GM12878 (cell line): ENCODE measurements at regions not wholly inside any gene's neighbourhood (a gene's known extent, or its start where the extent isn't known, plus 50 kb on each side); places are given as distances from the start of the nearest gene placed in this dataset.

Experiments used
- ATAC-seq: fragments of 200-7000 bp; cut with Tn5 transposase; 3 replicates; pipeline ENCODE4 v1.9.1; 2020; ENCODE audit warnings: mild to moderate bottlenecking, moderate library complexity
- BruUV-seq: library from RNA; stranded (reverse); fragments of 400-500 nt; replicated peaks from 2 replicates; lab custom pipeline; 2021; lab: Mats Ljungman, UMichigan
- CTCF ChIA-PET: fragments of 300-600 bp; sonication (Branson Sonifier 250); formaldehyde crosslinking; extraction: SDS; loops from one replicate; lab custom pipeline; 2021; ENCODE audit warnings: inconsistent platforms; lab: Yijun Ruan, JAX
- POLR2A ChIA-PET: fragments of 350-600 bp; formaldehyde crosslinking; extraction: SDS; loops from one replicate; lab custom pipeline; 2021; ENCODE audit warnings: inconsistent platforms; lab: Charles Lee
- RAD21 ChIA-PET: fragments of 300-600 bp; sonication (Branson Sonifier 250); formaldehyde crosslinking; loops from one replicate; lab custom pipeline; 2023; ENCODE audit warnings: antibody characterized with exemption; ENCODE audit not compliant: unreplicated experiment; lab: Charles Lee
- SMC1A ChIA-PET: fragments of 300-600 bp; sonication (Branson Sonifier 250); formaldehyde crosslinking; loops from one replicate; lab custom pipeline; 2023; ENCODE audit not compliant: unreplicated experiment, uncharacterized antibody; lab: Charles Lee
- DNase-seq: peaks from one replicate; pipeline ENCODE4 v3.0.0-alpha.2; 2011; ENCODE audit warnings: low read depth, low spot score
- FAIRE-seq: peaks from 3 replicates; lab custom pipeline; 2011; peaks lifted over from hg19 to GRCh38; lab: Jason Lieb, UNC
- H2AFZ ChIP-seq: 2 replicates; pipeline ENCODE4 v1.6.0; 2011; ENCODE audit warnings: low read depth, low read length, control low read depth; ENCODE audit not compliant: control insufficient read depth
- H3K27ac ChIP-seq: 2 replicates; pipeline ENCODE4 v1.5.1; 2011; ENCODE audit warnings: control low read depth; ENCODE audit not compliant: control insufficient read depth, insufficient read depth
- H3K27me3 ChIP-seq, 2 experiments: replicated peaks in 1 of 2; 2 replicates each; pipeline versions ENCODE4 v1.6.0 to v1.6.1; 2011; ENCODE audit warnings: low read length in 1 of 2; ENCODE audit not compliant: control insufficient read depth in 2 of 2, insufficient read depth in 2 of 2
- H3K36me3 ChIP-seq, 2 experiments: 2 replicates each; pipeline ENCODE4 v1.5.1; 2011; ENCODE audit warnings: low read length in 1 of 2; ENCODE audit not compliant: control insufficient read depth in 2 of 2, insufficient read depth in 2 of 2
- H3K4me1 ChIP-seq: 2 replicates; pipeline ENCODE4 v1.6.1; 2011; ENCODE audit warnings: mild to moderate bottlenecking, low read length, moderate library complexity, mixed read lengths; ENCODE audit not compliant: control insufficient read depth, insufficient read depth
- H3K4me2 ChIP-seq: 2 replicates; pipeline ENCODE4 v1.6.0; 2011; ENCODE audit warnings: control low read depth; ENCODE audit not compliant: control insufficient read depth, insufficient read depth
- H3K4me3 ChIP-seq: fragments of 200-600 bp; sonication (generic); 2 replicates; pipeline ENCODE4 v1.5.1; 2016
- H3K79me2 ChIP-seq: 2 replicates; pipeline ENCODE4 v1.6.0; 2011; ENCODE audit warnings: low read length; ENCODE audit not compliant: control insufficient read depth, insufficient read depth
- H3K9ac ChIP-seq: 2 replicates; pipeline ENCODE4 v1.8.0; 2011; ENCODE audit warnings: low read length, control low read depth, mixed read lengths; ENCODE audit not compliant: control insufficient read depth, insufficient read depth
- H3K9me3 ChIP-seq: replicated peaks from 3 replicates; pipeline ENCODE4 v1.5.1; 2011; ENCODE audit warnings: mild to moderate bottlenecking, low read length; ENCODE audit not compliant: control insufficient read depth, insufficient read depth
- H4K20me1 ChIP-seq: 2 replicates; pipeline ENCODE4 v1.6.0; 2011; ENCODE audit not compliant: control insufficient read depth, insufficient read depth
- CREM ChIP-seq: IDR thresholded peaks from 2 replicates; pipeline ENCODE4 v1.6.1; 2014; ENCODE audit warnings: antibody characterized with exemption, low read depth
- HDAC2 ChIP-seq: fragments of 200-600 bp; sonication (generic); IDR thresholded peaks from 2 replicates; pipeline ENCODE4 v1.6.1; 2017
- HDGF ChIP-seq: fragments of 450-650 bp; IDR thresholded peaks from 2 replicates; pipeline ENCODE4 v1.6.1; 2016; ENCODE audit warnings: antibody characterized with exemption
- PAX8 ChIP-seq: fragments of 450-650 bp; IDR thresholded peaks from 2 replicates; pipeline ENCODE4 v1.6.1; 2017; ENCODE audit warnings: mild to moderate bottlenecking, moderate library complexity
- RELA ChIP-seq: fragments of 450-650 bp; IDR thresholded peaks from 2 replicates; pipeline ENCODE4 v1.8.0; 2014; ENCODE audit warnings: borderline replicate concordance; ENCODE audit not compliant: partially characterized antibody
- ZNF274 ChIP-seq: IDR thresholded peaks from one replicate; pipeline ENCODE4 v1.8.0; 2011; ENCODE audit not compliant: insufficient read length, insufficient read depth
- ZZZ3 ChIP-seq: IDR thresholded peaks from 2 replicates; pipeline ENCODE4 v1.6.1; 2011; ENCODE audit warnings: low read depth; ENCODE audit not compliant: control insufficient read depth, insufficient read length
- WGBS: methylation state at CpG from one replicate; pipeline ENCODE4 v1.1.6; 2016; ENCODE audit warnings: low lambda C conversion rate; ENCODE audit not compliant: insufficient replicate concordance, insufficient coverage; ENCODE audit errors: missing lambda C conversion rate; 5-methylcytosine and 5-hydroxymethylcytosine counted together
- in situ Hi-C: fragments of 300-500 bp; cut with MboI; formaldehyde crosslinking; loops from 9 replicates; pipeline ENCODE4 v1.14.3; 2018; ENCODE audit warnings: mixed read lengths
- intact Hi-C: fragments of 100-400 bp; cut with micrococcal nuclease; formaldehyde crosslinking; loops from one replicate; pipeline ENCODE4 v1.14.2; 2022; ENCODE audit not compliant: unreplicated experiment
- TF ChIP-seq, protein P1 (sequence below): fragments of 450-650 bp; IDR thresholded peaks from 2 replicates; pipeline ENCODE4 v1.6.1; 2017; ENCODE audit warnings: mild to moderate bottlenecking, moderate library complexity
- TF ChIP-seq, protein P2 (sequence below): fragments of 450-650 bp; IDR thresholded peaks from 2 replicates; pipeline ENCODE4 v1.6.1; 2017; ENCODE audit warnings: borderline replicate concordance
- TF ChIP-seq, protein P3 (sequence below): IDR thresholded peaks from 2 replicates; pipeline ENCODE4 v1.6.1; 2012; ENCODE audit warnings: low read depth, low read length, improper control_type of control experiment
- TF ChIP-seq, protein P4 (sequence below): fragments of 150-350 bp; IDR thresholded peaks from 2 replicates; pipeline ENCODE4 v1.6.1; 2014; ENCODE audit warnings: mild to moderate bottlenecking, low read depth, low read length
- TF ChIP-seq, protein P5 (sequence below): IDR thresholded peaks from 2 replicates; pipeline ENCODE4 v1.6.1; 2011; ENCODE audit warnings: low read depth, low read length, improper control_type of control experiment, borderline replicate concordance

DNA sequence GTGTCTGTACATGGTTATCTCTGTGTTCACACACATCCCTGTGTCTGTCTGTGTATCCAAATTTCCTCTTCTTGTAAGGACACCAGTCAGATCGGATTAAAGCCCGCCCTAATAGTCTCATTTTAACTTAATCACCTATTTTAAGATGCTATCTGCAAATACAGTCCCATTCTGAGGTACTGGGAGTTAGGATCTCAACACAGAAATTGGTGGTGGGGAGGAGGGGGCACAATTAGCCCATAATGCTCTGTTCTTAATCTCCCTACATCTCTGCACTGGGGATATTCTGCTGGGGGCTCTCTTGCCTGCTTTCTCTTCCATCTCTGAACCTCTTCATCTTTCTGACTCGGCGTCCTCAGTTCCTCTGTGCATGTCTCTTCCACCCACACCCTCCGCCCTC lies 320.7 kb downstream of the CDC5L start:
- intact Hi-C loops (no loop called here), in situ Hi-C loops (no loop called here)
- Histone ChIP-seq H2AFZ (no peak overlapping the region), H4K20me1 (no peaks in the 10 kb centered on the region), H3K79me2 (no peaks in the 10 kb centered on the region), H3K36me3 (no peaks in the 10 kb centered on the region), H3K27me3 (no peaks in the 10 kb centered on the region), H3K9me3 (peaks cover 6% of the 10 kb centered on the region)
- no peak for FAIRE-seq
- no peak for DNase-seq
- BruUV-seq, result no TSS peak
- SMC1A ChIA-PET, result no interaction called here
- 68% methylated on average over 5 of the region's 5 CpGs for WGBS
- no peak for TF ChIP-seq CREM
- no peak for TF ChIP-seq RELA
- TF ChIP-seq, protein P1, sequence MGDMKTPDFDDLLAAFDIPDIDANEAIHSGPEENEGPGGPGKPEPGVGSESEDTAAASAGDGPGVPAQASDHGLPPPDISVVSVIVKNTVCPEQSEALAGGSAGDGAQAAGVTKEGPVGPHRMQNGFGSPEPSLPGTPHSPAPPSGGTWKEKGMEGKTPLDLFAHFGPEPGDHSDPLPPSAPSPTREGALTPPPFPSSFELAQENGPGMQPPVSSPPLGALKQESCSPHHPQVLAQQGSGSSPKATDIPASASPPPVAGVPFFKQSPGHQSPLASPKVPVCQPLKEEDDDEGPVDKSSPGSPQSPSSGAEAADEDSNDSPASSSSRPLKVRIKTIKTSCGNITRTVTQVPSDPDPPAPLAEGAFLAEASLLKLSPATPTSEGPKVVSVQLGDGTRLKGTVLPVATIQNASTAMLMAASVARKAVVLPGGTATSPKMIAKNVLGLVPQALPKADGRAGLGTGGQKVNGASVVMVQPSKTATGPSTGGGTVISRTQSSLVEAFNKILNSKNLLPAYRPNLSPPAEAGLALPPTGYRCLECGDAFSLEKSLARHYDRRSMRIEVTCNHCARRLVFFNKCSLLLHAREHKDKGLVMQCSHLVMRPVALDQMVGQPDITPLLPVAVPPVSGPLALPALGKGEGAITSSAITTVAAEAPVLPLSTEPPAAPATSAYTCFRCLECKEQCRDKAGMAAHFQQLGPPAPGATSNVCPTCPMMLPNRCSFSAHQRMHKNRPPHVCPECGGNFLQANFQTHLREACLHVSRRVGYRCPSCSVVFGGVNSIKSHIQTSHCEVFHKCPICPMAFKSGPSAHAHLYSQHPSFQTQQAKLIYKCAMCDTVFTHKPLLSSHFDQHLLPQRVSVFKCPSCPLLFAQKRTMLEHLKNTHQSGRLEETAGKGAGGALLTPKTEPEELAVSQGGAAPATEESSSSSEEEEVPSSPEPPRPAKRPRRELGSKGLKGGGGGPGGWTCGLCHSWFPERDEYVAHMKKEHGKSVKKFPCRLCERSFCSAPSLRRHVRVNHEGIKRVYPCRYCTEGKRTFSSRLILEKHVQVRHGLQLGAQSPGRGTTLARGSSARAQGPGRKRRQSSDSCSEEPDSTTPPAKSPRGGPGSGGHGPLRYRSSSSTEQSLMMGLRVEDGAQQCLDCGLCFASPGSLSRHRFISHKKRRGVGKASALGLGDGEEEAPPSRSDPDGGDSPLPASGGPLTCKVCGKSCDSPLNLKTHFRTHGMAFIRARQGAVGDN, result no peak
- TF ChIP-seq HDGF, result no peak
- TF ChIP-seq, protein P2, sequence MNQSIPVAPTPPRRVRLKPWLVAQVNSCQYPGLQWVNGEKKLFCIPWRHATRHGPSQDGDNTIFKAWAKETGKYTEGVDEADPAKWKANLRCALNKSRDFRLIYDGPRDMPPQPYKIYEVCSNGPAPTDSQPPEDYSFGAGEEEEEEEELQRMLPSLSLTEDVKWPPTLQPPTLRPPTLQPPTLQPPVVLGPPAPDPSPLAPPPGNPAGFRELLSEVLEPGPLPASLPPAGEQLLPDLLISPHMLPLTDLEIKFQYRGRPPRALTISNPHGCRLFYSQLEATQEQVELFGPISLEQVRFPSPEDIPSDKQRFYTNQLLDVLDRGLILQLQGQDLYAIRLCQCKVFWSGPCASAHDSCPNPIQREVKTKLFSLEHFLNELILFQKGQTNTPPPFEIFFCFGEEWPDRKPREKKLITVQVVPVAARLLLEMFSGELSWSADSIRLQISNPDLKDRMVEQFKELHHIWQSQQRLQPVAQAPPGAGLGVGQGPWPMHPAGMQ, result no peak
- TF ChIP-seq, protein P3, sequence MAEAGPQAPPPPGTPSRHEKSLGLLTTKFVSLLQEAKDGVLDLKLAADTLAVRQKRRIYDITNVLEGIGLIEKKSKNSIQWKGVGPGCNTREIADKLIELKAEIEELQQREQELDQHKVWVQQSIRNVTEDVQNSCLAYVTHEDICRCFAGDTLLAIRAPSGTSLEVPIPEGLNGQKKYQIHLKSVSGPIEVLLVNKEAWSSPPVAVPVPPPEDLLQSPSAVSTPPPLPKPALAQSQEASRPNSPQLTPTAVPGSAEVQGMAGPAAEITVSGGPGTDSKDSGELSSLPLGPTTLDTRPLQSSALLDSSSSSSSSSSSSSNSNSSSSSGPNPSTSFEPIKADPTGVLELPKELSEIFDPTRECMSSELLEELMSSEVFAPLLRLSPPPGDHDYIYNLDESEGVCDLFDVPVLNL, result no peak
- TF ChIP-seq ZNF274, result no peak
- no peak for TF ChIP-seq PAX8
- TF ChIP-seq, protein P4, sequence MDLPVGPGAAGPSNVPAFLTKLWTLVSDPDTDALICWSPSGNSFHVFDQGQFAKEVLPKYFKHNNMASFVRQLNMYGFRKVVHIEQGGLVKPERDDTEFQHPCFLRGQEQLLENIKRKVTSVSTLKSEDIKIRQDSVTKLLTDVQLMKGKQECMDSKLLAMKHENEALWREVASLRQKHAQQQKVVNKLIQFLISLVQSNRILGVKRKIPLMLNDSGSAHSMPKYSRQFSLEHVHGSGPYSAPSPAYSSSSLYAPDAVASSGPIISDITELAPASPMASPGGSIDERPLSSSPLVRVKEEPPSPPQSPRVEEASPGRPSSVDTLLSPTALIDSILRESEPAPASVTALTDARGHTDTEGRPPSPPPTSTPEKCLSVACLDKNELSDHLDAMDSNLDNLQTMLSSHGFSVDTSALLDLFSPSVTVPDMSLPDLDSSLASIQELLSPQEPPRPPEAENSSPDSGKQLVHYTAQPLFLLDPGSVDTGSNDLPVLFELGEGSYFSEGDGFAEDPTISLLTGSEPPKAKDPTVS, result no peak
- TF ChIP-seq HDAC2, result no peak
- TF ChIP-seq, protein P5, sequence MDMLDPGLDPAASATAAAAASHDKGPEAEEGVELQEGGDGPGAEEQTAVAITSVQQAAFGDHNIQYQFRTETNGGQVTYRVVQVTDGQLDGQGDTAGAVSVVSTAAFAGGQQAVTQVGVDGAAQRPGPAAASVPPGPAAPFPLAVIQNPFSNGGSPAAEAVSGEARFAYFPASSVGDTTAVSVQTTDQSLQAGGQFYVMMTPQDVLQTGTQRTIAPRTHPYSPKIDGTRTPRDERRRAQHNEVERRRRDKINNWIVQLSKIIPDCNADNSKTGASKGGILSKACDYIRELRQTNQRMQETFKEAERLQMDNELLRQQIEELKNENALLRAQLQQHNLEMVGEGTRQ, result no peak
- TF ChIP-seq ZZZ3, result no peak
- TF ChIP-seq, all 136 proteins: peak for 0
- Histone ChIP-seq H3K27ac (no peak overlapping the region), H3K4me3 (no peak overlapping the region), H3K4me2 (no peak overlapping the region), H3K4me1 (peaks cover 9% of the 10 kb centered on the region), H3K9ac (no peak overlapping the region)
- ATAC-seq, result no peak
- RAD21 ChIA-PET, result no interaction called here
- POLR2A ChIA-PET, result no interaction called here
- CTCF ChIA-PET, result no interaction called here
